ENCODE measurements at regions not wholly inside any gene's neighbourhood (a gene's known extent, or its start where the extent isn't known, plus 50 kb on each side); places are given as distances from the start of the nearest gene placed in this dataset.

- H3F3A ChIP-seq (ENCODE audit: low read depth): no peaks in the 10 kb centered on the region
- no peaks in the 10 kb centered on the region for H3K36me3 ChIP-seq (ENCODE audit: insufficient read depth, low read length)
- no peak overlapping the region for H3K9ac ChIP-seq (ENCODE audit: low read depth, low read length, poor library complexity, severe bottlenecking)
- no peaks in the 10 kb centered on the region for H3K27me3 ChIP-seq (ENCODE audit: insufficient read depth, low read length, poor library complexity, severe bottlenecking)
- no peaks in the 10 kb centered on the region for H3K9me3 ChIP-seq (ENCODE audit: insufficient read depth, low read depth, low read length)
- H3K79me2 ChIP-seq (ENCODE audit: insufficient read depth, low read length): no peaks in the 10 kb centered on the region
- no peak for TF ChIP-seq EZH2phosphoT487 (IDR thresholded peaks at IDR 0.05; ENCODE audit: borderline replicate concordance)
- TF ChIP-seq, protein P1, sequence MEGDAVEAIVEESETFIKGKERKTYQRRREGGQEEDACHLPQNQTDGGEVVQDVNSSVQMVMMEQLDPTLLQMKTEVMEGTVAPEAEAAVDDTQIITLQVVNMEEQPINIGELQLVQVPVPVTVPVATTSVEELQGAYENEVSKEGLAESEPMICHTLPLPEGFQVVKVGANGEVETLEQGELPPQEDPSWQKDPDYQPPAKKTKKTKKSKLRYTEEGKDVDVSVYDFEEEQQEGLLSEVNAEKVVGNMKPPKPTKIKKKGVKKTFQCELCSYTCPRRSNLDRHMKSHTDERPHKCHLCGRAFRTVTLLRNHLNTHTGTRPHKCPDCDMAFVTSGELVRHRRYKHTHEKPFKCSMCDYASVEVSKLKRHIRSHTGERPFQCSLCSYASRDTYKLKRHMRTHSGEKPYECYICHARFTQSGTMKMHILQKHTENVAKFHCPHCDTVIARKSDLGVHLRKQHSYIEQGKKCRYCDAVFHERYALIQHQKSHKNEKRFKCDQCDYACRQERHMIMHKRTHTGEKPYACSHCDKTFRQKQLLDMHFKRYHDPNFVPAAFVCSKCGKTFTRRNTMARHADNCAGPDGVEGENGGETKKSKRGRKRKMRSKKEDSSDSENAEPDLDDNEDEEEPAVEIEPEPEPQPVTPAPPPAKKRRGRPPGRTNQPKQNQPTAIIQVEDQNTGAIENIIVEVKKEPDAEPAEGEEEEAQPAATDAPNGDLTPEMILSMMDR (conservative IDR thresholded peaks at IDR 0.05; ENCODE audit: low read length): no peak
- no peaks in the 10 kb centered on the region for H4K20me1 ChIP-seq (ENCODE audit: insufficient read depth, low read length, poor library complexity, severe bottlenecking)
- H3K9me2 ChIP-seq (replicated peaks; ENCODE audit: low read depth, low read length): no peaks in the 10 kb centered on the region
- H3K4me2 ChIP-seq (ENCODE audit: low read depth, low read length, poor library complexity, severe bottlenecking): no peak overlapping the region
- no peak overlapping the region for H3K4me3 ChIP-seq (ENCODE audit: low read length, poor library complexity, severe bottlenecking)
- no peak overlapping the region for H2AFZ ChIP-seq (ENCODE audit: low read length)
- H3K4me1 ChIP-seq (ENCODE audit: insufficient read depth, low read length, poor library complexity, severe bottlenecking): no peaks in the 10 kb centered on the region
These were observed 1069.1 kb upstream of the AUTS2 start for GRCh38 chr7:68529221-68529620.

DNA sequence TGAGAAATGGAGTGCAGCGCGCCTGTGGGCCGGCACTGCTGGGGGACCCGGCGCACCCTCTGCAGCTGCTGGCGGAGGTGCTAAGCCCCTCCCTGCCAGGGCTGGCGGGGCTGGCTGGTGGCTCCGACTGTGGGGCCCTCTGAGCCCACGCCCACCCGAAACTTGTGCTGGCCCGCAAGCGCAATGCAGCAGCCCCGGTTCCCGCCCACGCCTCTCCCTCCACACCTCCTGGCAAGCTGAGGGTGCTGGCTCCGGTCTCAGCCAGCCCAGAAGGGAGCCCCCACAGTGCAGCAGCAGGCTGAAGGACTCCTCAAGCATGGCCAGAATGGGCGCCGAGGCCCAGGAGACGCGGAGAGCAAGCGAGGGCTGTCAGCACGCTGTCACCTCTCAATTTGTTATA, 1063.0 kb upstream of the AUTS2 start:
- Histone ChIP-seq H3K4me3 (ENCODE audit: low read length, poor library complexity, severe bottlenecking) (no peak overlapping the region), H3K4me2 (ENCODE audit: low read depth, low read length, poor library complexity, severe bottlenecking) (no peak overlapping the region), H3K9me3 (ENCODE audit: insufficient read depth, low read depth, low read length) (no peaks in the 10 kb centered on the region), H2AFZ (ENCODE audit: low read length) (no peak overlapping the region), H3K4me1 (ENCODE audit: insufficient read depth, low read length, poor library complexity, severe bottlenecking) (no peaks in the 10 kb centered on the region), H3K27me3 (ENCODE audit: insufficient read depth, low read length, poor library complexity, severe bottlenecking) (no peaks in the 10 kb centered on the region), H3K36me3 (ENCODE audit: insufficient read depth, low read length) (no peaks in the 10 kb centered on the region), H3K9ac (ENCODE audit: low read depth, low read length, poor library complexity, severe bottlenecking) (no peak overlapping the region), H4K20me1 (ENCODE audit: insufficient read depth, low read length, poor library complexity, severe bottlenecking) (no peaks in the 10 kb centered on the region), H3K79me2 (ENCODE audit: insufficient read depth, low read length) (no peaks in the 10 kb centered on the region), H3K9me2 (replicated peaks; ENCODE audit: low read depth, low read length) (no peaks in the 10 kb centered on the region), H3F3A (ENCODE audit: low read depth) (no peaks in the 10 kb centered on the region)
- no peak for TF ChIP-seq EZH2phosphoT487 (IDR thresholded peaks at IDR 0.05; ENCODE audit: borderline replicate concordance)
- TF ChIP-seq, protein P1 (conservative IDR thresholded peaks at IDR 0.05; ENCODE audit: low read length): no peak

DNA sequence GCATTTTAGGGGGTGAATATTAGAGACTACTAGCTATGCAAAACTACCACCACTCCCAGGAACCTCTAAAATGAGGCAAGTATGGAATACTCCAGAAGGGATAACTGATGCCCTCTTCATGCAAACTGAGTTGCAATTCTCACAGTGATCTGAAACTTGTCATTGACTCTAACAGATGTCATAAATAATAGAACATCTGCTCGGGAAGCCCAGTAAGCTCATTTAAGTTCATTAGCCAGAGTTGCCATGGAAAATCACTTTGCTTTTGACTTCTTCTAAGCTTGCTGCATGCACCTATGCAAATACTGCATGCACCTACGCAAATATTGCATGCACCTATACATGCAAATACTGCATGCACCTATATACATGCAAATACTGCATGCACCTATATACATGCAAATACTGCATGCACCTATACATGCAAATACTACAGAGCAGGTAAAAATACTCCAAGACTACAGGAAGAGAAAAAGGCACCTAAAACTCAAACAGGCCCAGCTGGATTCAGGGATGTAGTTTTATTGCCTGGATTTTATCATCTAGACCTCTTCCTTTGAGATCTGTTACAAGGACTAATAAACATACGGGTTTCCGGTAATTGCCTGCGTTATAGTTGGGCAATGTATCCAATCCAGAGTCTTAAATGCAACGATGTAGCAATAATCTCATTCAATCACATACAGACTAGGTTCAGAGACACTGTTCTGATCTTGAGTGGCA, 1061.1 kb upstream of the AUTS2 start:
- no peak overlapping the region for H3K4me2 ChIP-seq (ENCODE audit: low read depth, low read length, poor library complexity, severe bottlenecking)
- H3K4me3 ChIP-seq (ENCODE audit: low read length, poor library complexity, severe bottlenecking): no peak overlapping the region
- no peaks in the 10 kb centered on the region for H3K27me3 ChIP-seq (ENCODE audit: insufficient read depth, low read length, poor library complexity, severe bottlenecking)
- H3K4me1 ChIP-seq (ENCODE audit: insufficient read depth, low read length, poor library complexity, severe bottlenecking): no peaks in the 10 kb centered on the region
- H3F3A ChIP-seq (ENCODE audit: low read depth): no peaks in the 10 kb centered on the region
- TF ChIP-seq, protein P1 (conservative IDR thresholded peaks at IDR 0.05; ENCODE audit: low read length): no peak
- TF ChIP-seq EZH2phosphoT487 (IDR thresholded peaks at IDR 0.05; ENCODE audit: borderline replicate concordance): no peak
- H3K9ac ChIP-seq (ENCODE audit: low read depth, low read length, poor library complexity, severe bottlenecking): no peak overlapping the region
- H3K79me2 ChIP-seq (ENCODE audit: insufficient read depth, low read length): no peaks in the 10 kb centered on the region
- no peaks in the 10 kb centered on the region for H3K9me3 ChIP-seq (ENCODE audit: insufficient read depth, low read depth, low read length)
- H3K9me2 ChIP-seq (replicated peaks; ENCODE audit: low read depth, low read length): no peaks in the 10 kb centered on the region
- H4K20me1 ChIP-seq (ENCODE audit: insufficient read depth, low read length, poor library complexity, severe bottlenecking): no peaks in the 10 kb centered on the region
- H3K36me3 ChIP-seq (ENCODE audit: insufficient read depth, low read length): no peaks in the 10 kb centered on the region
- no peak overlapping the region for H2AFZ ChIP-seq (ENCODE audit: low read length)
